Activated CD8-positive, alpha-beta T cell treated with anti-CD3 and anti-CD28 coated beads for 36 hours (primary cell): ENCODE measurements at regions not wholly inside any gene's neighbourhood (a gene's known extent, or its start where the extent isn't known, plus 50 kb on each side); places are given as distances from the start of the nearest gene placed in this dataset.
"Not testable (repeated sequence)": the region's sequence is repeated elsewhere in the genome, so short reads cannot be mapped to it uniquely, and the experiment has no call there.

Experiments used
- ATAC-seq: fragments of 200-7000 bp; cut with Tn5 transposase; one replicate; pipeline ENCODE4 v1.10.0; 2021; ENCODE audit warnings: mild to moderate bottlenecking, moderate library complexity
- CTCF ChIA-PET: fragments of 350-600 bp; sonication (Branson Sonifier 250); formaldehyde crosslinking; loops from one replicate; lab custom pipeline; 2021; ENCODE audit warnings: antibody characterized with exemption; lab: Charles Lee
- POLR2A ChIA-PET: fragments of 350-600 bp; sonication (Branson Sonifier 250); formaldehyde crosslinking; loops from one replicate; lab custom pipeline; 2021; ENCODE audit warnings: antibody characterized with exemption; lab: Charles Lee
- DNase-seq: peaks from one replicate; pipeline ENCODE4 v3.0.0-alpha.2; 2020
- H3K27ac Mint-ChIP-seq: one replicate; pipeline ENCODE4 v1.8.0; 2021; ENCODE audit warnings: mild to moderate bottlenecking, mixed read lengths
- H3K27me3 Mint-ChIP-seq: one replicate; pipeline ENCODE4 v1.8.0; 2021; ENCODE audit warnings: mixed read lengths
- H3K36me3 Mint-ChIP-seq: one replicate; pipeline ENCODE4 v1.8.0; 2021; ENCODE audit warnings: low read depth, mixed read lengths
- H3K4me1 Mint-ChIP-seq: one replicate; pipeline ENCODE4 v1.8.0; 2021; ENCODE audit warnings: low read depth, mixed read lengths
- H3K4me3 Mint-ChIP-seq: one replicate; pipeline ENCODE4 v1.8.0; 2021; ENCODE audit warnings: mild to moderate bottlenecking, moderate library complexity, mixed read lengths
- H3K9me3 Mint-ChIP-seq: one replicate; pipeline ENCODE4 v1.8.0; 2021; ENCODE audit warnings: mixed read lengths
- CTCF ChIP-seq: fragments of 200-600 bp; IDR thresholded peaks from one replicate; pipeline ENCODE4 v1.8.0; 2022; ENCODE audit warnings: antibody characterized with exemption, mild to moderate bottlenecking
- intact Hi-C: fragments of 100-400 bp; cut with micrococcal nuclease; formaldehyde crosslinking; loops from one replicate; pipeline ENCODE4 v1.10.0; 2022

GRCh38 chr5:38695021-38695958 is 138.8 kb upstream of the LIFR start:
- Mint-ChIP-seq H3K27ac (no peak overlapping the region), H3K9me3 (no peaks in the 10 kb centered on the region), H3K4me3 (no peak overlapping the region), H3K4me1 (no peaks in the 10 kb centered on the region), H3K27me3 (peaks cover 13% of the 10 kb centered on the region), H3K36me3 (no peaks in the 10 kb centered on the region)
- TF ChIP-seq CTCF = no peak
- POLR2A ChIA-PET = no interaction called here
- intact Hi-C loops = no loop called here
- no peak for DNase-seq
- no peak for ATAC-seq
- CTCF ChIA-PET = interaction anchor here (1.7 kb wide), 1 partner anchor 114 kb away, joined by 5 read pairs; no protein-coding TSS in a partner anchor

GRCh38 chr5:38697013-38697412 is 140.6 kb upstream of the LIFR start:
- no peaks in the 10 kb centered on the region for H3K9me3 Mint-ChIP-seq
- TF ChIP-seq CTCF = no peak
- DNase-seq (no peak), ATAC-seq (no peak)
- H3K4me1 Mint-ChIP-seq = no peaks in the 10 kb centered on the region
- H3K27ac Mint-ChIP-seq = no peak overlapping the region
- ChIA-PET CTCF (interaction anchor here (0.7 kb wide), 1 partner anchor 433 kb away, joined by 3 read pairs; no protein-coding TSS in a partner anchor), POLR2A (no interaction called here)
- intact Hi-C loops = no loop called here
- H3K27me3 Mint-ChIP-seq = peaks cover 18% of the 10 kb centered on the region
- no peak overlapping the region for H3K4me3 Mint-ChIP-seq
- no peaks in the 10 kb centered on the region for H3K36me3 Mint-ChIP-seq

GRCh38 chr5:38705529-38705928 is 140.3 kb upstream of the OSMR start:
- H3K27me3 Mint-ChIP-seq, H3K27ac Mint-ChIP-seq, POLR2A ChIA-PET, H3K4me1 Mint-ChIP-seq, H3K36me3 Mint-ChIP-seq, CTCF ChIA-PET, ATAC-seq, DNase-seq, intact Hi-C loops, H3K9me3 Mint-ChIP-seq, H3K4me3 Mint-ChIP-seq: not testable (repeated sequence)

- Mint-ChIP-seq H3K27me3 (peaks cover 4% of the 10 kb centered on the region), H3K9me3 (no peaks in the 10 kb centered on the region), H3K4me3 (no peak overlapping the region), H3K4me1 (no peaks in the 10 kb centered on the region), H3K27ac (no peak overlapping the region), H3K36me3 (no peaks in the 10 kb centered on the region)
- DNase-seq = no peak
- CTCF ChIA-PET = no interaction called here
- intact Hi-C loops = no loop called here
- no peak for TF ChIP-seq CTCF
- POLR2A ChIA-PET = no interaction called here
- ATAC-seq = no peak
Measured at GRCh38 chr5:38706376-38706775, 139.4 kb upstream of the OSMR start.

- DNase-seq (no peak), ATAC-seq (no peak)
- Mint-ChIP-seq H3K27ac (no peak overlapping the region), H3K27me3 (peaks cover 2% of the 10 kb centered on the region), H3K36me3 (no peaks in the 10 kb centered on the region), H3K4me3 (no peak overlapping the region), H3K4me1 (no peaks in the 10 kb centered on the region), H3K9me3 (no peaks in the 10 kb centered on the region)
- intact Hi-C loops = no loop called here
- ChIA-PET POLR2A (no interaction called here), CTCF (no interaction called here)
- no peak for TF ChIP-seq CTCF
Measured at GRCh38 chr5:38707352-38708210, 138.2 kb upstream of the OSMR start.
